HepG2 (cell line): ENCODE measurements at regions not wholly inside any gene's neighbourhood (a gene's known extent, or its start where the extent isn't known, plus 50 kb on each side); places are given as distances from the start of the nearest gene placed in this dataset.

ENCODE experiments used
- AHR ChIP-seq: IDR thresholded peaks from 2 replicates; pipeline ENCODE4 v1.6.1; 2018; ENCODE audit warnings: missing genetic modification reagents, missing compliant biosample characterization
- CBX5 ChIP-seq: sonication (generic); formaldehyde crosslinking; IDR thresholded peaks from 2 replicates; pipeline ENCODE4 v1.4.0; 2020; ENCODE audit warnings: missing genetic modification reagents, borderline replicate concordance
- CCDC6 ChIP-seq: sonication (generic); formaldehyde crosslinking; IDR thresholded peaks from 2 replicates; pipeline ENCODE4 v1.8.1; 2022; ENCODE audit warnings: mild to moderate bottlenecking, missing genetic modification reagents, moderate library complexity
- FOXP4 ChIP-seq: sonication (generic); formaldehyde crosslinking; IDR thresholded peaks from 2 replicates; pipeline ENCODE4 v1.4.0; 2020; ENCODE audit warnings: missing genetic modification reagents
- GATAD1 ChIP-seq: IDR thresholded peaks from 2 replicates; pipeline ENCODE4 v1.6.1; 2016; ENCODE audit warnings: missing genetic modification reagents, missing compliant biosample characterization
- HOXA7 ChIP-seq: sonication (generic); formaldehyde crosslinking; IDR thresholded peaks from 2 replicates; pipeline ENCODE4 v1.8.1; 2022; ENCODE audit warnings: mild to moderate bottlenecking, missing genetic modification reagents, moderate library complexity
- IRX3 ChIP-seq: sonication (generic); formaldehyde crosslinking; IDR thresholded peaks from 2 replicates; pipeline ENCODE4 v1.8.1; 2023; ENCODE audit warnings: mild to moderate bottlenecking, low read depth, missing genetic modification reagents, borderline replicate concordance
- KAT2B ChIP-seq: fragments of 150-350 bp; IDR thresholded peaks from 2 replicates; pipeline ENCODE4 v1.6.1; 2014; ENCODE audit warnings: low read depth, low read length, borderline replicate concordance
- PTBP1 ChIP-seq: fragments of 200-400 bp; formaldehyde crosslinking; IDR thresholded peaks from 2 replicates; pipeline ENCODE4 v1.6.1; 2018; ENCODE audit warnings: low read length, low read depth; ENCODE audit not compliant: poor library complexity, severe bottlenecking
- SALL2 ChIP-seq: sonication (generic); formaldehyde crosslinking; IDR thresholded peaks from 2 replicates; pipeline ENCODE4 v1.8.1; 2023; ENCODE audit warnings: mild to moderate bottlenecking, missing genetic modification reagents, inconsistent platforms
- SNAPC2 ChIP-seq: sonication (generic); formaldehyde crosslinking; IDR thresholded peaks from 2 replicates; pipeline ENCODE4 v1.8.1; 2022; ENCODE audit warnings: mild to moderate bottlenecking, missing genetic modification reagents
- SOX6 ChIP-seq, 2 experiments: fragments of 450-650 bp in 1 of 2; sonication (generic) in 1 of 2; formaldehyde crosslinking in 1 of 2; IDR thresholded peaks; 2 replicates each; pipeline versions ENCODE4 v1.4.0 to v1.6.1; 2017 to 2020; ENCODE audit warnings: antibody characterized with exemption in 1 of 2, mild to moderate bottlenecking in 1 of 2, missing genetic modification reagents in 1 of 2
- SP4 ChIP-seq: sonication (generic); formaldehyde crosslinking; IDR thresholded peaks from 2 replicates; pipeline ENCODE4 v1.8.1; 2023; ENCODE audit warnings: mild to moderate bottlenecking, missing genetic modification reagents
- SUZ12 ChIP-seq: fragments of 150-350 bp; IDR thresholded peaks from 2 replicates; pipeline ENCODE4 v1.6.1; 2014; ENCODE audit warnings: low read depth, low read length
- TBX2 ChIP-seq: sonication (generic); formaldehyde crosslinking; IDR thresholded peaks from 2 replicates; pipeline ENCODE4 v1.5.0; 2020; ENCODE audit warnings: missing genetic modification reagents, mild to moderate bottlenecking, borderline replicate concordance
- THAP9 ChIP-seq: sonication (generic); formaldehyde crosslinking; IDR thresholded peaks from 2 replicates; pipeline ENCODE4; 2020; ENCODE audit warnings: missing genetic modification reagents, mild to moderate bottlenecking, borderline replicate concordance
- TP53 ChIP-seq: sonication (generic); formaldehyde crosslinking; conservative IDR thresholded peaks from 2 replicates; pipeline ENCODE4 v1.4.0; 2020; ENCODE audit warnings: missing genetic modification reagents
- ZNF18 ChIP-seq: sonication (generic); formaldehyde crosslinking; IDR thresholded peaks from 2 replicates; pipeline ENCODE4 v1.8.0; 2022; ENCODE audit warnings: mild to moderate bottlenecking, missing genetic modification reagents; ENCODE audit not compliant: insufficient replicate concordance
- ZNF205 ChIP-seq: IDR thresholded peaks from 2 replicates; pipeline ENCODE4 v1.6.1; 2018; ENCODE audit warnings: missing biosample characterization, missing genetic modification reagents
- ZNF33A ChIP-seq: sonication (generic); formaldehyde crosslinking; IDR thresholded peaks from 2 replicates; pipeline ENCODE4 v1.5.1; 2020; ENCODE audit warnings: missing genetic modification reagents, mild to moderate bottlenecking, moderate library complexity, borderline replicate concordance
- ZNF33B ChIP-seq: sonication (generic); formaldehyde crosslinking; IDR thresholded peaks from 2 replicates; pipeline ENCODE4 v1.5.1; 2020; ENCODE audit warnings: mild to moderate bottlenecking, missing genetic modification reagents
- ZNF563 ChIP-seq: sonication (generic); formaldehyde crosslinking; IDR thresholded peaks from 2 replicates; pipeline ENCODE4 v1.8.0; 2022; ENCODE audit warnings: mild to moderate bottlenecking, moderate library complexity, missing genetic modification reagents
- ZNF567 ChIP-seq: sonication (generic); formaldehyde crosslinking; IDR thresholded peaks from 2 replicates; pipeline ENCODE4 v1.8.1; 2023; ENCODE audit warnings: mild to moderate bottlenecking, missing genetic modification reagents, borderline replicate concordance
- ZNF652 ChIP-seq: IDR thresholded peaks from 2 replicates; pipeline ENCODE4 v1.6.1; 2016; ENCODE audit warnings: low read depth, borderline replicate concordance
- ZSCAN20 ChIP-seq: sonication (generic); formaldehyde crosslinking; IDR thresholded peaks from 2 replicates; pipeline ENCODE4 v1.4.0; 2020; ENCODE audit warnings: missing genetic modification reagents, mild to moderate bottlenecking, borderline replicate concordance

GRCh38 chr2:134124047-134124753, 129.7 kb upstream of the MGAT5 start (continued):
- TF ChIP-seq ZNF18 (no peak), KAT2B (no peak), SALL2 (no peak), THAP9 (CRISPR knock-in tag) (no peak), ZNF563 (CRISPR knock-in tag) (no peak), SP4 (CRISPR knock-in tag) (no peak), SUZ12 (no peak), AHR (CRISPR knock-in tag) (no peak), ZNF652 (peak; percentile 52; the same call in 1 of the 2 replicates), ZNF205 (CRISPR knock-in tag) (no peak), TP53 (CRISPR knock-in tag) (no peak), HOXA7 (CRISPR knock-in tag) (no peak), CCDC6 (CRISPR knock-in tag) (no peak), ZNF567 (no peak), ZNF33A (no peak), PTBP1 (no peak), IRX3 (CRISPR knock-in tag) (no peak), ZNF33B (CRISPR knock-in tag) (no peak), SNAPC2 (CRISPR knock-in tag) (no peak), SOX6 (IDR thresholded peaks at IDR 0.05) (no peak), SOX6 (CRISPR knock-in tag; IDR thresholded peaks at IDR 0.05) (peak; percentile 45; the same call in 1 of the 2 replicates), CBX5 (no peak), TBX2 (CRISPR knock-in tag) (no peak), ZSCAN20 (CRISPR knock-in tag) (no peak), GATAD1 (CRISPR knock-in tag) (no peak), FOXP4 (CRISPR knock-in tag) (peak; percentile 9; the same call in 1 of the 2 replicates)
